ENCODE measurements at regions not wholly inside any gene's neighbourhood (a gene's known extent, or its start where the extent isn't known, plus 50 kb on each side); places are given as distances from the start of the nearest gene placed in this dataset.

- in situ Hi-C loops (cut with HindIII; ENCODE audit: extremely low pct_ligation_motif_present, low pct_unique_long_range_greater_than_20kb), result no loop called here
- FAIRE-seq, result no peak
- no peak overlapping the region for H2AFZ ChIP-seq (ENCODE audit: low read length)
Observed at GRCh38 chr2:153644955-153645354, 166.4 kb upstream of the RPRM start.

GRCh38 chr2:153645599-153645998, 167.0 kb upstream of the RPRM start:
- intact Hi-C loops (cut with micrococcal nuclease; ENCODE audit: unreplicated experiment) (no loop called here), in situ Hi-C loops (cut with HindIII; ENCODE audit: extremely low pct_ligation_motif_present, low pct_unique_long_range_greater_than_20kb) (no loop called here)
- no peaks in the 10 kb centered on the region for H3K9me3 ChIP-seq (ENCODE audit: low read length)
- FAIRE-seq (no peak), ATAC-seq (no peak), DNase-seq (ENCODE audit: low spot score) (no peak)
- BruUV-seq (replicated peaks), result no TSS peak
- H3K4me3 ChIP-seq (replicated peaks in 1 of 3; ENCODE audit: insufficient read depth in 1 of 3, low read depth in 2 of 3, low read length in 3 of 3), result no peak overlapping the region
- no peaks in the 10 kb centered on the region for H3K27me3 ChIP-seq (ENCODE audit: control insufficient read depth in 1 of 2, insufficient read depth in 2 of 2, low read length in 2 of 2)
- H3K4me1 ChIP-seq (ENCODE audit: insufficient read depth, low read length), result no peaks in the 10 kb centered on the region
- no peaks in the 10 kb centered on the region for H4K20me1 ChIP-seq (ENCODE audit: insufficient read depth, low read length)
- H3K27ac ChIP-seq (ENCODE audit: extremely low read length, insufficient read depth, low read length), result no peak overlapping the region
- ChIA-PET POLR2A (no interaction called here), CTCF (ENCODE audit: low intra/inter-chr PET ratio, low total read pairs) (no interaction called here)
- no peaks in the 10 kb centered on the region for H3K79me2 ChIP-seq (ENCODE audit: insufficient read depth, low read length)
- H3K4me2 ChIP-seq (ENCODE audit: low read depth, low read length), result no peak overlapping the region
- no peak overlapping the region for H3K9ac ChIP-seq (ENCODE audit: insufficient read depth, low read depth, low read length)
- H3K36me3 ChIP-seq (replicated peaks in 1 of 2; ENCODE audit: control insufficient read depth in 1 of 2, insufficient read depth in 2 of 2, low read length in 2 of 2), result no peaks in the 10 kb centered on the region
- H2AFZ ChIP-seq (ENCODE audit: low read length), result no peak overlapping the region
- no peak for TF ChIP-seq ZBTB40 (IDR thresholded peaks at IDR 0.05)
- TF ChIP-seq ZBTB40 (CRISPR knock-in tag; IDR thresholded peaks at IDR 0.05), result no peak

More at GRCh38 chr2:153644955-153645354, 166.4 kb upstream of the RPRM start:
- H3K27me3 ChIP-seq (ENCODE audit: control insufficient read depth in 1 of 2, insufficient read depth in 2 of 2, low read length in 2 of 2), result no peaks in the 10 kb centered on the region
- no peaks in the 10 kb centered on the region for H4K20me1 ChIP-seq (ENCODE audit: insufficient read depth, low read length)
- TF ChIP-seq ATAD3A (CRISPR knock-in tag; IDR thresholded peaks at IDR 0.05) (no peak), TFDP1 (CRISPR knock-in tag; IDR thresholded peaks at IDR 0.05; ENCODE audit: borderline replicate concordance) (no peak), HDAC2 (CRISPR knock-in tag; IDR thresholded peaks at IDR 0.05) (no peak), ZNF777 (CRISPR knock-in tag; IDR thresholded peaks at IDR 0.05) (no peak), ATF7-NPFF (CRISPR knock-in tag; IDR thresholded peaks at IDR 0.05; ENCODE audit: low read depth) (no peak), MTA3 (CRISPR knock-in tag; IDR thresholded peaks at IDR 0.05) (no peak), ZNF101 (CRISPR knock-in tag; IDR thresholded peaks at IDR 0.05; ENCODE audit: borderline replicate concordance, low read depth) (no peak), FOSL1 (CRISPR knock-in tag; IDR thresholded peaks at IDR 0.05; ENCODE audit: borderline replicate concordance) (no peak), ZNF207 (IDR thresholded peaks at IDR 0.05; ENCODE audit: borderline replicate concordance) (no peak), ERF (CRISPR knock-in tag; IDR thresholded peaks at IDR 0.05) (no peak), ZNF790 (CRISPR knock-in tag; IDR thresholded peaks at IDR 0.05; ENCODE audit: borderline replicate concordance) (no peak), ZNF644 (CRISPR knock-in tag; IDR thresholded peaks at IDR 0.05; ENCODE audit: low read depth) (no peak), SMYD3 (CRISPR knock-in tag; IDR thresholded peaks at IDR 0.05) (no peak), BRCA1 (CRISPR knock-in tag; IDR thresholded peaks at IDR 0.05) (no peak), HNRNPLL (IDR thresholded peaks at IDR 0.05; ENCODE audit: low read depth, low read length, poor library complexity, severe bottlenecking) (no peak), ARNTL (CRISPR knock-in tag; IDR thresholded peaks at IDR 0.05) (no peak), TCF7L2 (IDR thresholded peaks at IDR 0.05; ENCODE audit: low read depth, low read length) (no peak)
- H3K36me3 ChIP-seq (replicated peaks in 1 of 2; ENCODE audit: control insufficient read depth in 1 of 2, insufficient read depth in 2 of 2, low read length in 2 of 2), result no peaks in the 10 kb centered on the region
- DNase-seq (ENCODE audit: low spot score), result no peak
- CTCF ChIA-PET (ENCODE audit: low intra/inter-chr PET ratio, low total read pairs), result no interaction called here
- no peaks in the 10 kb centered on the region for H3K79me2 ChIP-seq (ENCODE audit: insufficient read depth, low read length)
- no peaks in the 10 kb centered on the region for H3K9me3 ChIP-seq (ENCODE audit: low read length)
- POLR2A ChIA-PET, result no interaction called here
- BruUV-seq (replicated peaks), result no TSS peak
- H3K4me2 ChIP-seq (ENCODE audit: low read depth, low read length), result no peak overlapping the region
- no peak overlapping the region for H3K27ac ChIP-seq (ENCODE audit: extremely low read length, insufficient read depth, low read length)
- intact Hi-C loops (cut with micrococcal nuclease; ENCODE audit: unreplicated experiment), result no loop called here
- no peak overlapping the region for H3K4me3 ChIP-seq (replicated peaks in 1 of 3; ENCODE audit: insufficient read depth in 1 of 3, low read depth in 2 of 3, low read length in 3 of 3)
- no peaks in the 10 kb centered on the region for H3K4me1 ChIP-seq (ENCODE audit: insufficient read depth, low read length)
- no peak for ATAC-seq
- WGBS (ENCODE audit: low lambda C conversion rate), result 35% methylated on average over 5 of the region's 5 CpGs
- no peak overlapping the region for H3K9ac ChIP-seq (ENCODE audit: insufficient read depth, low read depth, low read length)
